Activated CD4-positive, alpha-beta T cell treated with anti-CD3 and anti-CD28 coated beads, Interleukin-2, amount 10 ng/mL, durations not matched to agents 7 days and 5 days (primary cell): ENCODE measurements at regions not wholly inside any gene's neighbourhood (a gene's known extent, or its start where the extent isn't known, plus 50 kb on each side); places are given as distances from the start of the nearest gene placed in this dataset.

Experiments used
- CTCF ChIA-PET: fragments of 350-600 bp; sonication (Branson Sonifier 250); formaldehyde crosslinking; loops from one replicate; lab custom pipeline; 2021; ENCODE audit warnings: antibody characterized with exemption; lab: Charles Lee
- POLR2A ChIA-PET: fragments of 350-600 bp; sonication (Branson Sonifier 250); formaldehyde crosslinking; loops from one replicate; lab custom pipeline; 2021; ENCODE audit warnings: antibody characterized with exemption; lab: Charles Lee
- DNase-seq: peaks from one replicate; pipeline ENCODE4 v3.0.0-alpha.2; 2020
- H3K27ac Mint-ChIP-seq: one replicate; pipeline ENCODE4 v1.8.0; 2021; ENCODE audit warnings: mild to moderate bottlenecking, moderate library complexity, mixed read lengths
- H3K27me3 Mint-ChIP-seq: one replicate; pipeline ENCODE4 v1.8.0; 2021; ENCODE audit warnings: mixed read lengths
- H3K36me3 Mint-ChIP-seq: one replicate; pipeline ENCODE4 v1.8.0; 2021; ENCODE audit warnings: low read depth, mixed read lengths
- H3K4me1 Mint-ChIP-seq: one replicate; pipeline ENCODE4 v1.8.0; 2021; ENCODE audit warnings: mixed read lengths
- H3K4me3 Mint-ChIP-seq: one replicate; pipeline ENCODE4 v1.8.0; 2021; ENCODE audit warnings: mild to moderate bottlenecking, moderate library complexity, mixed read lengths
- H3K9me3 Mint-ChIP-seq: one replicate; pipeline ENCODE4 v1.8.0; 2021; ENCODE audit warnings: mixed read lengths

- Mint-ChIP-seq H3K36me3 (no peaks in the 10 kb centered on the region), H3K27ac (no peak overlapping the region), H3K27me3 (peaks cover 4% of the 10 kb centered on the region), H3K4me3 (no peak overlapping the region), H3K9me3 (peaks cover 4% of the 10 kb centered on the region), H3K4me1 (no peaks in the 10 kb centered on the region)
- no peak for DNase-seq
- ChIA-PET POLR2A (no interaction called here), CTCF (no interaction called here)
Measured at GRCh38 chr2:62379566-62379965, 126.4 kb downstream of the TMEM17 start.

- ChIA-PET CTCF (no interaction called here), POLR2A (no interaction called here)
- Mint-ChIP-seq H3K27me3 (no peaks in the 10 kb centered on the region), H3K4me3 (no peak overlapping the region), H3K9me3 (peaks cover 10% of the 10 kb centered on the region), H3K36me3 (no peaks in the 10 kb centered on the region), H3K4me1 (no peaks in the 10 kb centered on the region), H3K27ac (no peak overlapping the region)
- DNase-seq = no peak
Measured at GRCh38 chr2:62375113-62375420, 130.9 kb downstream of the TMEM17 start.

DNA sequence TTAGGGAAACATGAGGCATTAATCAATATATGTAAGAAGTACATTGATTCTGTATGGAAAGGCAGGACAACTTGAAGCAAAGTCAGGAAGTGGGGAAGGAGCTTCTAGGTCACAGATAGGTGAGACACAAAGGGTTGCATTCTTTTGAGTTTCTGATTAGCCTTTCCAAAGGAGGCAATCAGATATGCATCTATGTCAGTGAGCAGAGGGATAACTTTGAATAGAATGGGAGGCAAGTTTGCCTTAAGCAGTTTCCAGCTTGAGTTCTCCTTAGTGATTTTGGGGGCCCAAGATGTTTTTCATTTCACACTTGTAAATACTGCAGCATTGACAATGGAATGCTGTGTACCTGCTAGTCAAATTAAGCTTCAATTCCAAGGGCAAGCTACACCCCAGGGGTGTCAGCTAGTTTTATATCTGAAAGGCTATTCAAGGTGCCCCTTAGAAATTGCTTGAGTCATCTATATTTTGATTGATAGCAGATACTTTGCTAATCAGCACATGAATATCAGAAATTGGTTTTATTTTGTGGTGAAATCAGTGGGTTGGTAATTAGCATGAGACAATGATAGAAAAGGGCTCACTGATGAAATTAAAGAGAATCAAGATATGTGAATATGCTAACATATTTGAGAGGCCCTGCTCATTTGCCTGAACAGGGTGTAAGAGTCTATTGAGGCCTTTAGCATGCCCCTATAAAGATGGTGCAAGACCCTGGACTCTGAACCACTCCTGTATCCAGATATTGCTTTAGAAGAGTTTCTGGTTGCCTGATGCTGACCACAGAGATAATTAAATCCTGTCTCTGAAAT is 131.5 kb downstream of the TMEM17 start:
- ChIA-PET POLR2A (no interaction called here), CTCF (no interaction called here)
- Mint-ChIP-seq H3K4me3 (no peak overlapping the region), H3K4me1 (no peaks in the 10 kb centered on the region), H3K27ac (no peak overlapping the region), H3K36me3 (no peaks in the 10 kb centered on the region), H3K27me3 (no peaks in the 10 kb centered on the region), H3K9me3 (peaks cover 10% of the 10 kb centered on the region)
- no peak for DNase-seq

GRCh38 chr2:62372824-62373223 is 133.2 kb downstream of the TMEM17 start:
- ChIA-PET POLR2A (no interaction called here), CTCF (no interaction called here)
- Mint-ChIP-seq H3K27ac (no peak overlapping the region), H3K4me1 (no peaks in the 10 kb centered on the region), H3K36me3 (no peaks in the 10 kb centered on the region), H3K27me3 (no peaks in the 10 kb centered on the region), H3K9me3 (peaks cover 10% of the 10 kb centered on the region), H3K4me3 (no peak overlapping the region)
- no peak for DNase-seq

DNA sequence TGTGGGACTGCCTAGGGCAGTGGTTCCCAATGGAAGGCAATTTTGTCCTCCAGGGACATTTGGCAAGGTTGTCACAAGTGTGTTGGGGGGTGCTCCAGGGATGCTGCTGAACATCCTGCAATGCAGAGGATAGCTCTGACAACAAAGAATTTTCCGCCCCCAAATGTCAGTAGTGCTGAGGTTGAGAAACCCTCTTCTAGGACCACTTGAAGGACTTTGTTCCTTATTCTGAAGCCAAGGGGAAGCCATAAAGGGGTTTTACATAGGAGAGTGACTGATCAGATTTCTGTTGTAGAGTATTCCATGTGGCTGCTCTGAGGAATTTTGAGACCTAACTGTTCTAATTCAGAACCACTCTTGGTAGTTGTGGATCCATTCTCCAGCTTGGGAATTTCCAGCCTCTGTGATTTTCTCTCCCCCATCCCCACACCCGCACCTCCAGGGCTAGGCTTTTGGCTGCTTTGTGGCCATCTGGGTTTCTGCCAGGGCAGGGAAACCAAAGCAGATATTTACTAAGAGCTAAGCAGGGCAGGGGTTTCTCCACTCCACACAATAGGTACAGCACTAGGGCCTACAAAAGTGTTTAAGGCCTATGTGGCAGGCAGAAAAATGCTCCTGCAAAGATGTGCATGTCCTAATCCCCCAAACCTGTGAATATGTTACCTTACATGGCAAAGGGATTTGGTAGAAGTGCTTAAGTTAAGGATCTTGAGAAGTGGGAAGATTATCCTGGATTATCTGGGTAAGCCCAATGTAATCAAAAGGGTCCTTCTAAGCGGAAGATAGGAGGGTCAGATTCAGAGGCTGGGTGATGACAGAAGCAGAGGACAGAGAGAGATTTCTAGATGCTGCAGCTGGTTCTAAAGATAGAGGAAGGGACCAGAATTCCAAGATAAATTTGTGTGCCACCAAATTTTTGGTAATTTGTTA is 135.4 kb downstream of the TMEM17 start:
- Mint-ChIP-seq H3K4me1 (no peaks in the 10 kb centered on the region), H3K27me3 (no peaks in the 10 kb centered on the region), H3K27ac (no peak overlapping the region), H3K36me3 (no peaks in the 10 kb centered on the region), H3K9me3 (peaks cover 7% of the 10 kb centered on the region), H3K4me3 (no peak overlapping the region)
- CTCF ChIA-PET = interaction anchor here (0.6 kb wide), 1 partner anchor 302 kb away, joined by 3 read pairs; no protein-coding TSS in a partner anchor
- DNase-seq = no peak
- POLR2A ChIA-PET = no interaction called here

DNA sequence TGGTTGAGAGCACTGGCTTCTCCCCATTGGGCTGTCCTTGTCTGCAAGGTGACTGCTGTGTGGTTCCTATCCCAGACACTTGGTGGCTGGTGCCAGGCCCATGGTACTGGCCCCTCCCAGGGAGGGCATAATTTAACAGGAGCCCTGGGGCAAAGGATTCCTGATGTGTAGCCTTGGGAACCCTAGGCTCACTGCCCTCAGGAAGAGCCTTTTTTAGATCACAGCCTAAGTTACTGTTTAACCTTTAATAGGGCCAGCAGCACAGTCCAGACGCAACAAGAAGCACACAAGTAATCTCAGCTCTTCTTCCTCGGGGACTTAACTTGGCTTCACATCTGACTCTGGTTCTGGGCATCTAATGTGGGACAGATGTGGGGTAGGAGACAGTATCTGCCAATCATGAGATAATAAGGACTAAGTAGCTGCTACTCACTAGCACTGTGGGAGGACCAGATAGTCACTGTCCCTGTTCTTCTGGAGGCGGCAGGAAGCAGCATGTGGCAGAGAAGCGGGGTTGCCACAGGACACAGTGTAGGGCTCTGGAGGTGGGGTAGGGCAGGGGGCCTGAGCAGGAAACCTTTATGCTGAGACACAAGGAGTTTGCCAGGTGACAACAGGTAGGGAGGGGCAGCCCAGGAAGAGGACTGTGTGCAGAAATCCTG is 136.3 kb downstream of the TMEM17 start:
- H3K9me3 Mint-ChIP-seq = peaks cover 7% of the 10 kb centered on the region
- no peak overlapping the region for H3K4me3 Mint-ChIP-seq
- ChIA-PET POLR2A (no interaction called here), CTCF (no interaction called here)
- no peaks in the 10 kb centered on the region for H3K4me1 Mint-ChIP-seq
- H3K36me3 Mint-ChIP-seq = no peaks in the 10 kb centered on the region
- H3K27ac Mint-ChIP-seq = no peak overlapping the region
- H3K27me3 Mint-ChIP-seq = no peaks in the 10 kb centered on the region
- no peak for DNase-seq

DNA sequence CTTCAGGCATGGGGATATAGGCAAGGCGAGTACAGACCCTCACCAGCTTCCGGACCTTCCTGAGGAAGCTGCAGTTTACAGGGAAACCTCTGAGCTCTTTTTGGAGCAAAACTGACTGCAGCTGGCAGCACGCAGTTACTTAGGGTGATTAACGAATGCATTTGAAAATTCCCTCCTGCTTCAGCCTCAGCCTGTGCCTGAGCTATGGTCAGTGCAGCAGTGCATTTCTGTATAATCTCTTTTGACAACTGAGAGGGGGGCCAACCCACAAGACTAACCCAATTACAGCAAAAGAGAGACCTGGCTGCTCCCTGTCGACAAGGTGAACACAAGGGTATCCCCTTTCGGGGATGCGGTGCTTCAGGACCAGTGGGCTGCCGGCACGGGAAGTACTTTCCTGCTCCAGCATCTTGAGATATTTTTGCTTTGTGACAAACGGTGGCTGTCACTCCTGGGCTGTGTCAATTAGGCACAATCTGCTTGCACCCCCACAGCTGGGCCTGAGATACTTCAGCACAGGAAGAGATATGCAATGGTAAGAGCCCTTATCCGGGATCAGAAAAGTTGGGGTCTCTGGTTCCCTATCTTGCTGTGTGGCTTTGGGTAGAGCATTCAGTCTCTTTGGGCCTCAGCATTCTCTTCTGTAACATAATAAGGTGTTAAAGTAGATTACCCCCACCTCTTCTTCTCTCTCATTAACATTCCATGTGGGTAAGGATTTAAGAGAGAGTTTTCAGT is 141.0 kb downstream of the TMEM17 start:
- H3K9me3 Mint-ChIP-seq = no peaks in the 10 kb centered on the region
- no peaks in the 10 kb centered on the region for H3K4me1 Mint-ChIP-seq
- POLR2A ChIA-PET = no interaction called here
- no peak overlapping the region for H3K27ac Mint-ChIP-seq
- DNase-seq = no peak
- no peaks in the 10 kb centered on the region for H3K27me3 Mint-ChIP-seq
- H3K36me3 Mint-ChIP-seq = no peaks in the 10 kb centered on the region
- CTCF ChIA-PET = interaction anchor here (1.1 kb wide), 1 partner anchor 32 kb away, joined by 3 read pairs; no protein-coding TSS in a partner anchor
- no peak overlapping the region for H3K4me3 Mint-ChIP-seq

GRCh38 chr2:62363166-62363565 is 142.8 kb downstream of the TMEM17 start:
- Mint-ChIP-seq H3K36me3 (no peaks in the 10 kb centered on the region), H3K9me3 (no peaks in the 10 kb centered on the region), H3K4me3 (no peak overlapping the region), H3K27ac (no peak overlapping the region), H3K4me1 (no peaks in the 10 kb centered on the region), H3K27me3 (no peaks in the 10 kb centered on the region)
- DNase-seq = no peak
- ChIA-PET POLR2A (no interaction called here), CTCF (interaction anchor here (1.1 kb wide), 1 partner anchor 13 kb away, joined by 3 read pairs; no protein-coding TSS in a partner anchor)

DNA sequence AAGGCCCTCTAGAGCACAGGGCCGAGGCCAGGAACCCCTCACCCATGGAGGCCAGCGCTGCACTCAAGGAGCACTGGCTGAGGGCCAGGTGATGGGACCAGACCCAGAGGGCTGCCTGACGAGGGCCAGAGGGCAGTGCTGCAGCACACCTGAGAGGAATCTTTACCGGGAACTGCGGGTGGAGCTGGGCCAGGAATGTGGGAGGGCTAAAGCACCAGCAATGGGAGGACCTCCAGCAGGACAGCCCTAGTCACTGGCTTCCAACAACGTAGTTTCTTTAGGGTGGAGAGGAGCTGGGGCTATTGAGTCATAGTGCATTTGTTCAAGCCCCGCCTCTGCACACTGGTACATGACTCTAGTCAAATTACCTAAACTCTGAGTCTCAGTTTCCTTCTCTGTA is 143.4 kb downstream of the TMEM17 start:
- no peak for DNase-seq
- POLR2A ChIA-PET = no interaction called here
- H3K36me3 Mint-ChIP-seq = no peaks in the 10 kb centered on the region
- H3K4me3 Mint-ChIP-seq = no peak overlapping the region
- H3K4me1 Mint-ChIP-seq = no peaks in the 10 kb centered on the region
- no peaks in the 10 kb centered on the region for H3K9me3 Mint-ChIP-seq
- no peak overlapping the region for H3K27ac Mint-ChIP-seq
- CTCF ChIA-PET = interaction anchor here (1.1 kb wide), 1 partner anchor 13 kb away, joined by 3 read pairs; no protein-coding TSS in a partner anchor
- no peaks in the 10 kb centered on the region for H3K27me3 Mint-ChIP-seq

DNA sequence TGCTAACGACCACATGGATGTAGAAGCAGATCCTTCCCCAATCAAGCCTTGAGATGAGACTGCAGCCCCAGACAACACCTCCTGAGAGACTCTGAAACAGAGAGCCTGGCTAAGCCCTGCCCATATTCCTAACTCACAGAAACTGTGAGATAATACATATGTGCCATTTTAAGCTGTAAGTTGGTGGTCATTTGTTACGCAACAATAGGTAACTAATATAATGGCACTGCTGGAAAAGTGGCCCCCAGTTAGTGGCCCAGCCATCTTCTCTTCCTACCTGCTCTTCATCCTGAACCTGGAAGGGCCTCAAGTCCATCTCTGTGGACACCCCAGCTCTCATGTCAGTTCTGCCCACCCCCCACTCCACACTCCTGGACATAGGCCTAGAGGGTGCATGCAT is 144.0 kb downstream of the TMEM17 start:
- CTCF ChIA-PET = no interaction called here
- Mint-ChIP-seq H3K27ac (no peak overlapping the region), H3K27me3 (no peaks in the 10 kb centered on the region), H3K9me3 (no peaks in the 10 kb centered on the region), H3K4me3 (no peak overlapping the region), H3K36me3 (no peaks in the 10 kb centered on the region), H3K4me1 (no peaks in the 10 kb centered on the region)
- no peak for DNase-seq
- POLR2A ChIA-PET = no interaction called here

- no peaks in the 10 kb centered on the region for H3K36me3 Mint-ChIP-seq
- H3K4me3 Mint-ChIP-seq = no peak overlapping the region
- no peak for DNase-seq
- CTCF ChIA-PET = no interaction called here
- no peak overlapping the region for H3K27ac Mint-ChIP-seq
- H3K27me3 Mint-ChIP-seq = no peaks in the 10 kb centered on the region
- POLR2A ChIA-PET = no interaction called here
- H3K4me1 Mint-ChIP-seq = no peaks in the 10 kb centered on the region
- peaks cover 8% of the 10 kb centered on the region for H3K9me3 Mint-ChIP-seq
Measured at GRCh38 chr2:62354771-62355561, 151.0 kb downstream of the TMEM17 start.

GRCh38 chr2:62352031-62352430 is 154.0 kb downstream of the TMEM17 start:
- CTCF ChIA-PET = no interaction called here
- Mint-ChIP-seq H3K4me1 (no peaks in the 10 kb centered on the region), H3K27ac (no peak overlapping the region), H3K36me3 (no peaks in the 10 kb centered on the region), H3K9me3 (peaks cover 13% of the 10 kb centered on the region), H3K27me3 (peaks cover 2% of the 10 kb centered on the region), H3K4me3 (no peak overlapping the region)
- DNase-seq = no peak
- POLR2A ChIA-PET = no interaction called here
